NCI-H2081 (cell line): ENCODE measurements at regions not wholly inside any gene's neighbourhood (a gene's known extent, or its start where the extent isn't known, plus 50 kb on each side); places are given as distances from the start of the nearest gene placed in this dataset.
A peak's percentile ranks its signal among the peaks of the same experiment; 100 is the strongest.
"Not testable (repeated sequence)": the region's sequence is repeated elsewhere in the genome, so short reads cannot be mapped to it uniquely, and the experiment has no call there.

ENCODE experiments used
- DNase-seq, 2 experiments: peaks; one replicate each; lab custom pipeline; 2025; lab: John Stamatoyannopoulos, UW

DNA sequence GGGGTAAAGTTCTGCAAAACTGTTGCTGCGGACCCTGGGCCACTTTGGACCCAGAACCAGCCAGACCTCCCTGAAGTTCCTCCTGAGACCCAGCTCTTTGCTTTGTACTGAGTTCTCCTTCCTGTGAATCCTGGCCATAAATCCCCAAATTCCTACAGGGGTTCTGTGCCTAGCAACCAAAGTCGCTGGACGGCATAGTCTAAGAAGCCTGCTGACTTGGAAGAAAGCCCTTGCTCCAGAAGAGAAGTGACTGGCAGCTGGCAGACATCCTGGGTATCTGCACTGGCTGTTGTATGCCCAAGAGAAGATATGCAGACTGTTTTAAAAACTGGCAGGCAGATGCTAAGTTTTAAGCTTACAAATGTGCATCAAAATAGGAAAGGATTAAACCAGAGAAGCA, 99.9 kb upstream of the SLC24A4 start:
- no peak for DNase-seq

DNA sequence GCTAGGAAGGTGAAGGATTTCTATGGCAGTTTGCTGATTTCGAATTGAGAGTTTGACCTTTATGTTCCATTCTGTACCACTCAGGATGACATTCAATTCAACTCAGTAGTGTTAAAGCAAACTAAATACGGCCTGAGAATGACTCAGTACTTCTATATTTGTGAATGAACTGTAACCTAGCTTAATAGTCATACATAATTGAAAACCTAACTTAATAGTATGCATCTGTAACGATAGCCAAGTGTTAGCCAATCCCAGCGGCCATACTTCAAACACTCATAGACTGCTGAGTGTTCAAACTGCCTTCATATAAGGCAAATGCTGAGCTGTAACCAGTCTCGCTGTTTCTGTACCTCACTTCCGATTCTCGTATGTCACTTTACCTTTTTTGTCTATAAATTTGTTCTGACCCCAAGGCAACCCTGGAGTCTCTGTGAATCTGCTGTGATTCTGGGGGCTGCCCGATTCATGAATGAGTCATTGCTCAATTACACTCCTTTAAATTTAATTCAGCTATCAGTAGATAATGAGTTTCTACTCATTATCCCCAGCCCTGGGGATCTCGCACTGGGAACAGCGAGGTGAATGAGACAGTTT, 98.5 kb upstream of the SLC24A4 start:
- DNase-seq = no peak

DNA sequence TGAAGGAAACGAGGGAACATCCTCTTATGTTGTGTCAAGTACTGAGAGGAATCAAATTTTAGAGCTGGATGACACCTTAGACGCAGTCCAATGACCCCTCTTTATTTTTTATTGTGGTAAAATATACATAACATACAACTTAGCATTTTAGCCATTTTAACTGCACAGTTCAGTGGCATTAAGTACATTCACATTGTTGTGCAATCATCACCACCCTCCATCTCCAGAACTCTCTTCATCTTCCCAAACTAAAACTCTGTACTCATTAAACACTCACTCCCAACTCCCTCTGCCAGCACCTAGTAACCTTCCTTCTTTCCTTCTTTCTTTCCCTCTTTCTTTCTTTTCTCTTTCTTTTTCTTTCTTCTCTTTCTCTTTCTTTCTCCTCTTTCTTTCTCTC, 97.2 kb upstream of the SLC24A4 start:
- no peak for DNase-seq

DNA sequence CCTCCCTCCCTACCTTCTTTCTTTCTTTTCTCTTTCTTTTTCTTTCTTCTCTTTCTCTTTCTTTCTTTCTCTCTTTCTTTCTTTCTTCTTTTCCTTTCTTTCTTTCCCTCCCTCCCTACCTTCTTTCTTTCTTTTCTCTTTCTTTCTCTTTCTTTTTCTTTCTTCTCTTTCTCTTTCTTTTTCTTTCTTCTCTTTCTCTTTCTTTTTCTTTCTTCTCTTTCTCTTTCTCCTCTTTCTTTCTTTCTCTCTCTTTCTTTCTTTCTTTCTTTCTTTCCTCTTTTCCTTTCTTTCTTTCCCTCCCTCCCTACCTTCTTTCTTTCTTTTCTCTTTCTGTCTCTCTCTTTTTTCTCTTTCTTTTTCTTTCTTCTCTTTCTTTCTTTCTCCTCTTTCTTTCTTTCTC, 96.8 kb upstream of the SLC24A4 start:
- DNase-seq = not testable (repeated sequence)

DNA sequence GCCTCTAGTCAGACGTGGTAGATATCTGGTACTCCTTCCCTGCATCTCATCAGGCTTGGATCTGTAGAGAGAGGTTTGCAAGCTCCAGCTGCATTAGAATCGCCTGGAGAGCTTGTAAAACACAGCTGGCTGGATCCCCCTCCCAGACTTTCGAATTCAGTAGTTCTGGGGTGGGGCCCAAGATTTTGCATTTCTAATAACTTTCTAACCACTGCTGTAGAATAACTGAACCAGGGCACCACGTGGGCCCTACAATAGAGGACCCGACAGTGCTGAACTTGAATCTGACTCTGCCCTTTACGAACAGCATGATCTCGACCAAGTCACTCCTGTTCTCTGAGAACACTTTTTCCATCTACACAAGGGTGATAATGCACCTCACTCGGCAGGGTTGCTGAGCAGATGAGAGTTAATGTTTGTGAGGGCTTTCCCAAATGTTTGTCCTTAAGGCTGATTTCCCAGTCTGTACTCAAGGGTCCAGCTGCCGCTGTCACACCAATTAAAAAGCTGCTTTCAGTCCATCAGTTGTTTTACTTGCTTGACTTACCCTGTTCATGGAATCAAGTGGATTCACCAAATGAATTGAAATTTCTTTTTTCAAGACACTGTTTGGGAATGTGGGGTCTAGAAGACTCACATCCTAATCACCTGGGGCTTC, 86.6 kb upstream of the SLC24A4 start:
- no peak for DNase-seq

DNA sequence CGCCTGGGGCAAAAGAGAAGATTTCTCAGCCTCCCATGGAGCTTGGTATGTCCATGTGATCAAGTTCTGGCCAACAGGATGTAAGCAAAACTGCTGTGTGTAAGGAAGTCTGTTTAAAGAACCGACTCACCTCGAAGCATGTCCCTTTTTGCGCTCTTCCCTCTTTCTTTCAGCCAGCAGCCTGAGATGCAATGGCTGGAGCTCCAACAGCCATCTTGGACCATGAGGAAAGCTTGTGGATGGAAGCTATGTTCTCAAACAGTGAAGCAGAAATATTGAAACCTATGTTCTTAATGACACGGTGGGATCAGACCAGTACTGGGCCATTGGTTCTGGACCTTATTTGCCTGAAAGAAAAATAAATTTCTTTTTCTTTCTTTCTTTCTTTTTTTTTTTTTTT, 82.3 kb upstream of the SLC24A4 start:
- no peak for DNase-seq

DNA sequence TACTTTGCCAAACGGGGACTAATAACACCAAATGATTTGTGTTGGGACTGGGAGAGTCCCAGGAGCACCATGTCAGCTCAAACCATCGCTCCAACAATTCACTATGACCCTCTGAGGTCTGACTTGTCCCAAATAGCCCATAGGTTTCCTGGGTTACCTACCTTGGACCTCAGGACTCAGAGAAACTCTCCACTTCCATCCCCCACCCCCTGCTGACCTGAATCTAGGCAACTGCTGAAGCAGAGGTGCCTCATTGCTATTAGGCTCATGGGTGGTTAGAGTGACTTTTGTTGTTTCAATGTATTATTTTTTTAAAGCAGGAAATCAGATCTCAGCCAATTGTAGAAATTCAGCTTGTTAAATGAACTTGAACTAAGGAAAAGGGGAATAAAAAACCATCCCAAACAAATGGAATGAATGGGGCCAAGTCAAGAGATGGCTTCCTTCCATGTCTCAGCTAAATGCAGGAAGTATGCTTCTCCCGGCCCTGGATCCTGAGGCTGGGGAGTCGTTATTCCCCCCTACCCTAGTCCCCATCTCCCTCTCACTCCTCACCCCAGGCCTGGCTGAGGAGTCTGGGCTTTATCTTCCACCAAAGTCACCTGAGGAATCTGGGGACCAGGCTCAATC, 80.9 kb upstream of the SLC24A4 start:
- no peak for DNase-seq

DNA sequence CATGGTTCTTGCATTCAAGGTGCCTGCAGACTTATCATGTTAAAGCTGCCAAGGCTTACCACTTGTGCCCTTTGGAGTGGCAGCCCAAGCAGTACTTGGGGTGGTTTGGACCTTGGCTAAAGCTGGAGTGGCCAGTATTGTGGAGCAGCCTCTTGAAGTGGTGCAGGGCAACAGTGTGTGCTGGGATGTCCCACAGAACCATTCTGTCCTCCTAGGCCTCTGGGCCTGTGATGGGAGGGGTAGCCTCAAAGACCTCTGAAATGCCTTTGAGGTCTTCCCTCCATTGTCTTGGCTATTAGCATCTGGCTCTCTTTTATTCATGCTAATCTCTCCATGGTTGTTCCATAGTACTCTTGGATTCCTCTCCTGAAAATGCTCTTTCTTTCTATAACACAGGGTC, 78.2 kb upstream of the SLC24A4 start:
- no peak for DNase-seq

DNA sequence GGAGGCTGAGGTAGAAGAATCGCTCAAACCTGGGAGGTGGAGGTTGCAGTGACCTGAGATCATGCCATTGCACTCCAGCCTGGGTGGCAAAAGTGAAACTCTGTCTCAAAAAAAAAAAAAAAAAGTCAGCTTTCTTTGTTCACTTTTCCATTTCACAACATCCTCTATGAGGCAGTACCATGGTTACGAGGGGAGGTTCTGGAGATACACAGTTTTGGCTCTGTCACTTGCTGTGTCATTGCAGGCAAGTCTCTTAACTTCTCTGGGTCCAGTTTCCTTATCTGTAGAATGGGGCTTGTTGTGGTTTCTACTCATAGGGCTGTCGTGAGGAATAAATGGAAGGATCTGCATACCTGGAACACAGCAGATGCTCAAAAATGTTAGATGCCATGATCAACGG, 75.6 kb upstream of the SLC24A4 start:
- DNase-seq = no peak

DNA sequence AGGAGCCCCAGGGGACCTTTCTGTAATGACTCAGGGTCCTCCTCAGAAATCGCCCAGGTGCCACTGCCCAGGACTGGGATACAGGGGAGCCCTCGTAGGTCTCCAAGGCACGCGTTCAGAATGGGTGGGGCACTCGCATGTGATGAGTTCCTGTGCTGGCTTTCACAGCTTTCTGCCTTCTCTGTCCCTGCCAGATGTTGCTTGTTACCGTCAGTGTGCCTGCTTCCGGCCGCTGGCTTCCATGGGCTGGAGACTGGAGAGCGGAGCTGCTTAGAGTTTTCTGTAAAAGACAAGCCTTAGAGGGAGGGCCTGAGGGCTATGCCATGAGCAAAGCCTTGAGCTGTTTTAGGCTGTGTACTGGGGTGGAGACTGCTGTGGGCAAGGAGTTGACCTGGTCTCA, 75.0 kb upstream of the SLC24A4 start:
- no peak for DNase-seq

DNA sequence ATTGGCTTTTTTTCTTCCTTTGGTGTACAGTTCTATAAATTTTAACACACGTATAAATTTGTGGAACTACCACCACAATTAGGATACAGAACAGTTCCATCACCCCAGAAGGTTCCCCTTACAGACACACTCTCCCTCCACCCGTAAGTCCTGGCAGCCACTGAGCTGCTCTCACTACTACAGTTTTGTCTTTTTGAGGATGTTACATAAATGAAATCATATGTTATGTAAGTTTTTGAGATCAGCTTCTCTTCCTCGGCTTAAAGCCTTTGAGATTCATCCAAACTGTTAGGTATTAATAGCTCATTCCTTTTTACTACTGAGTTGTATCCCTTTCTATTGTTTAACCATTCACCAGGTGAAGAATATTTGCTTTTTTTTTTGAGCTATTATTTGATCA, 74.3 kb upstream of the SLC24A4 start:
- DNase-seq = no peak

DNA sequence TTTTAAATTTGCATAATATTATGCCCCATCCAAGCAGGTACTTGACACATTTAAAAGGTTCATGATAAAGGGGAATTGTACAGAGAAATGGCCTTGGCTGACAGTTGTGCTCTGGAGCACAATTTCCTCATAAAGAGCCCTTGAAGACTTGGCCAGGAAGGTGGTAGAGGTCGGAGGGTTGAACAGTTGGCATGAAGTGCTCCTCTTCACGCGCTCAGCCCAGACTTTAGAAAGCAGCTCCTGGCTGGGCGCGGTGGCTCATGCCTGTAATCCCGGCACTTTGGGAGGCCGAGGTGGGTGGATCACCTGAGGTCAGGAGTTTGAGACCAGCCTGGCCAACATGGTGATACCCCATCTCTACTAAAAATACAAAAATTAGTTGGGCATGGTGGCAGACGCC, 72.6 kb upstream of the SLC24A4 start:
- DNase-seq = not testable (repeated sequence)

DNA sequence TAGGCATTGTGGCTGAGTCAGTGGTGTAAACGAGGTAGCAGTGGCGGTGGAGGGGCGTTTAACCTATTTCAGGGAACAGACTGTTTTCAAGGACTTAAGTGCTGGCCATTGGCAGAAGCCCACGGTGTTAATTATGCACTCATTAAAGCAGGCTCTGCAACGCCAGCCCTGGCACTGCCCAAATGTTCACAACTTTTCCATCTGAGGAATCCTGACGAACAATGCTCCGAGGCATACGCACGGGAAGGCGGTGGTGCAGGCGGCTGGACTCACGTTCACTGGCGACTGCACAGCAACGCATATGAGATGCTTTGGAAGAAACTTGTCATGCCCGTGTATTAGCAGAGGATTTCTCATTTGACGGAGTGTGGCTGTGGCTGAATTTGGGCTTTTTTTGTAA, 70.6 kb upstream of the SLC24A4 start:
- peak; percentile 9 to 22 for DNase-seq

DNA sequence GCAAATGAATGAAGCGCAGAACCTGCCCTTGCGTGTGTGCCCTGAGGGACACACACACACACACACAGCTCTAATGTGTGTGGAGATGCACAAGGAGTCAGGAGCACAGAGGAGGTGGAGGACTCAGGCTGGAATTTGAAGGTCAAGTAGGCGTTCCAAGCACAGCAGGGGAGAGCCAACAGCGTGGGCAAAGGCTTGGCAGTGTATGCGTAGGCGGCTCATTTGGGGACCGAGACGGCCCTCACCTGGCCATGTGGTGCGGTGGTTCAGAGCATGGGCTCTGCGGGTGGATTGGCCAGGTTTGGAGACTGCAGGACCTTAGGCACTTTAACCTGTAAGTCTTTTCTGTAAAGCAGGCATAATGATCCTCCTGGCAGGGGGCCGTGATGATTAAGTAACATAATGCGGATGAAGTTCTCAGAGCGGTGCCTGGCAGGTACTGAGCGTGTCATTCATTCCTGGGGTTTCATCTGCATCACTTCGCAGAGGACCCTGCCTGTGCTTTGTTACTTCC, 69.5 kb upstream of the SLC24A4 start:
- no peak for DNase-seq

DNA sequence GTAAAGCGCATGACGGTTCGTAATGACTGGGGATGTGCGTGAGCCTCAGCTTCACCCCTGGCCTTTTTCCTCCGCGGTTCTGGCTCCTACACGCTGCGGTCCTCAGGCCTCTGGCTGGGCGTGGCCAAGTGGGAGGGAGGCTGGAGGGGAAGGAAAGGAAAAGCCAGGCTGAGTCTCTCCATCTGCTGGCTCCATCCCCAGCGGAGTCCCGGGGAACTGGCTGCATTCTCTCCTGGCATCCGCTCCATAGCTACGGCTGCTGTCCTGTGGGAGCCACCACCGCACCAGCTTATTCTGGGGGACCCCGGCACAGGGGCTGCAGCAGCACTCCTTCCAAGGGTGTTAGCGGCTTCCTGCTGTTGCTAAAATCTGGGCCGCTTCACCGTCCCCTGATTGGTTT, 68.2 kb upstream of the SLC24A4 start:
- DNase-seq = no peak

DNA sequence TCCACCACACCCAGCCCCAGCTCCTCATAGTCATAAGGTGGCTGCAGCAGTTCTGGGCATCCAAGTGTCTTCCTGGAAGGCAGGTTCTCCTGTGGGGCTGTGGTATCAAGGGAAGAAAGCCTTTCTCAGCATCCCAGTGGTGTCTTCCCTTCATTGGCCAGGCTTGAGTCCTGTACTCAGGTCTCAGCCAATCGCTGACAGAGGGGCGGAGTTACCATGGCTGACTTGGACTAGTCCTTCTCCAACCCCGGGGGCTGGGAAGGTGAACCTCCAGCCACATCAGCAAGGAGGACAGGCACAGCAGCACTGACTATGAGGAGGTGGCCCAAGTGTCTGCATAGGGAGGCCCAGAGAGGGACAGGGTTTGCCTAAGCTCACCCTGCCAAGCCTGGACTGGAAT, 64.0 kb upstream of the SLC24A4 start:
- no peak for DNase-seq

DNA sequence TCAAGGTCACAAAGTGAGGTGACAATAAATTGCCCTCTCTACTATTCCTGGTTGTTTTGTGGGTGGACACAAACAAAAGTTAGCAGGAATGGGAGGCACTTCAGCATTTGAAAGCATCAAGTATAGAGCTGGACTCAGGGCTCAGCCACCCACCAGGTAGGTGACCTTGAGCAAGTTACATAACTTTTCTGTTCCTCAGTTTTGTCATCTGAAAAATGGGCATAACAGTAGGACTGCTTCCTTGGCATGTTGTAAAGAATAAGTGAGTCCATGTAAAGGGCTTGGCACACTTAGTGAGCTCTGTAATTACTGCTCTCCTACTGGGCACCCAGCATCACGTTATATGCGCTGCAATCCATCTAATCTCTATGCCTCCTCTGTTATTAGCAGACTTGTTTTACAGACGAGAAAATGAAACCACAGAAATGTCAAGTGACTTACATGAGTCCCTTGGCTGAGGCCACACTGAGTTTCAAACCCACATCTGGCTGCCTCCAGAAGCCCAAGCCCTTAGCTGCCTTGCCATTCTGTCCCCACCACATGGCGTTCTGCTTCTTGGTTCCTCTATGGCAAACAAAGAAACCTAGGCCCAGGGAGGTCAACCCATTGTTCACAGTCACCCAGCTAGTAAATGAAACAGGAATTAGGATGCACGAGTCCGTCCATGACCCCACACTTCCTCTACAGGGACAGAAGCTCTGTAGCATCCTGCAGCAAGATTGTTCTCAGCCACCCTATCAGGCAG, 63.2 kb upstream of the SLC24A4 start:
- DNase-seq = no peak

DNA sequence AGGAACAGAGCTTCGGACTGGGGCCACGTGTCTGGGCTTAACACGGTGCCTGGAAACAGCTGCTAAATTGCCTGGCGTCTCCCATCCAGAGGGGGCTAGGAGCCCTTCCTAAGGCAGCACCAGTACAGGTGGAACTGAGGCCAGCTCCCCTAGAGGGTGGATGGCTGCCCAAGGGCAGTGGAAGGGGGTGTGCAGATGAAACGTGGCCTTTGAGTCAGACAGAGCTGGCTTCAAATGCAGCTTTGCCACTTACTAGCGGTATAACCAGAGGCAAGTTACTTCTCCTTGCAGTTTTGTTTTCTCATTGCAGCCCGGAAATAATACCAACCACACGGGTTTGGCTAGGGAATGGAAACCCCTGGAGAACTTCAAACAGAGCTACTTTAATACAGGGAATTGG, 59.3 kb upstream of the SLC24A4 start:
- DNase-seq = no peak

DNA sequence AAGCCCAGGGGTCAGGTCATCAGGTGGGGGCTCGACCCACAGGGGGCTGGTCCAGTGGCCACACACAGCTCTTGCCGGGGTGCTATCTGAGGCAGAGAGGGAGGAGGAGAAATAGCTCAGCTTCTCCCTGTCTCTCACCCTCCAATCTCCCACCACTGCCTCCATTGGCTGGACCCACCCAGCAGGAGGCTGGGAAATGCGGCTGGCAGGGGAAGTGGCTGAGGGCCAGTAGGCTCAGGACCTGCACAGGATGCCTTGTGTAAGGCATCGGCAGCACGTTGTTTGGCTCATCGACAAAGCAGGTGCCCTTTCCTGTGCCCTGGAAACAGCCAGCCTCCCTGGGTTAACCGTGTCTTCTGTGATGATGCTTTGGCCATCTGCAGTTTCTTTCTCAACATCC, 58.8 kb upstream of the SLC24A4 start:
- DNase-seq = no peak

DNA sequence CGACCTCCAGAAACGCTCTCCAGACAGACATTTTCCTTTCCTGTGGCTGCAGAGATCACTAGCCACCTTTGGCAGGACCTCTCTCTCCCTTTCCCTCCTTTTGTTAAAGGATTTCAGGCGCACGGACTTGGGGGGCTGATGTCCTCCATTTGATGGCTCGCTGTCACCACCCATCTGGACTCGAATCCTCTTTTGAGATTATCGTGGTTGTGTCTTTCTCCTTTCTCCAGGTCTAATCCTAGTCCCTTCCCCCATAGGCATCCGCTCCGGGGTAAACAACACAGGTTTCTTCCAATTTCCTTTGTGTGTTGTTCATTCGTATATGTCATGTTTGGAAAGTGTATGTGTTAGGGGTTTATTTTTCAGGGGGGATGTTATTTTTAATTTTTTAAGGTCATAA, 56.7 kb upstream of the SLC24A4 start:
- DNase-seq = no peak
